ENCODE measurements at regions not wholly inside any gene's neighbourhood (a gene's known extent, or its start where the extent isn't known, plus 50 kb on each side); places are given as distances from the start of the nearest gene placed in this dataset.
"Not testable (repeated sequence)": the region's sequence is repeated elsewhere in the genome, so short reads cannot be mapped to it uniquely, and the experiment has no call there.

DNA sequence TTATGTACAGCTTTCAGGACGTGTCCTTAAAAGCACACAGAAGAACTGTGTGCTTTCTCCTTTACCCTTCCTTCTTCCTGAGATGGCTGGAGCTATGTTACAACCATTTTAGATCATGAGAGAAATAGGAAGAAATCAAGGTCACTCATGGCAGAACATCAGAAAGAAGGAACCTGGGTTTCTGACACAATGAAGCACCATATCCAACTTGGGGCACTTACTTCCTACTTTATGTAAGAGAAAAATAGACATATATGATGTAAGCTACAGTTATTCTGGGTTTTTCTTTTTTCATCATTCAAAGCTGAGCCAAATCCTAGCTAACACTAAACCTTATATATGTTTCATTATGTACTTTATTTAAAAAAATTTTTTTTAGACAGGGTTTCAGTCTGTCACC lies 79.5 kb downstream of the FAM161A start:
- no peak for DNase-seq (ENCODE audit: low read depth, low spot score)

DNA sequence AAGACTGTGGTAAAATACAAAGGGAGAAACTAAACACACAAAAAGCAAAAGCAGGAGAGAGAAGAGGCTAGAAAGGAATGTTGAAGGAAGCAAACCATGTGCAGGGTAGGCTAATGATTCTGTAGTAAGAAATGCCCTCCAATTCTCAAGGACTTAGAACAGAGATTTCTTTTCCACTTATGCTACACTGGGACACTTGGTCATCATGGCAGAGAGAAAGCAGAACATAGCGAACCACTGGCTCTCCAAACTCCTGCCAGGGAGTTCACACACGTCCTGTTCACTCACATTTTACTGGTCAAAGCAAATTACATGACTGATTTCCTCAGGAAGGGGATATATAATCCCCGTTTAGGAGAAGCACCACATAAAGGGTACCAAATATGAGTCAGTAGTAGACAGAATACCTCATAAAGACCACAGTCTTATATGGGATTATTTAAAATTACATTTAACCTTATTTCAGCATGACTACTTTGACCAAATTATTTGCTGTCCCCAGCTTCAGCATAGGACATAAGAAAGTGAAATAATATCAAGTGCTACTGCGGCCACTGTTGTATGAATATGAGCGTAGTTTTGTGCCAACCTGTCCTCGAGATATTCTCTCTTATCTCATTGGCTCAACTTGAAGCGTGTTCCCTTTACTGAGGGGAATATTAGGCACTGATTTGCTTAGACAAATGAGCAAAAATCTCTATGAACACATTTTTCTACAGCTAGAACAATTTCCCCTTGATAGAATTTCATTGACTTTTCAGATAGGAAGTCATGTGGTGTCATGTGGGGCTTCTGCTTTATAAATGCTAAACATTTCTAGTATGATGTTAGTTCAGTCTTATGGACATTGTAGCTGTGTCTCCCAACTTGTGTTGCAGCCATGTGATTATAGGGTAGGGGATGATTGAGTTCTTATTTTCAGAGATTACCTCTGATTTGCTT lies 81.7 kb downstream of the FAM161A start:
- DNase-seq (ENCODE audit: low read depth, low spot score): no peak

DNA sequence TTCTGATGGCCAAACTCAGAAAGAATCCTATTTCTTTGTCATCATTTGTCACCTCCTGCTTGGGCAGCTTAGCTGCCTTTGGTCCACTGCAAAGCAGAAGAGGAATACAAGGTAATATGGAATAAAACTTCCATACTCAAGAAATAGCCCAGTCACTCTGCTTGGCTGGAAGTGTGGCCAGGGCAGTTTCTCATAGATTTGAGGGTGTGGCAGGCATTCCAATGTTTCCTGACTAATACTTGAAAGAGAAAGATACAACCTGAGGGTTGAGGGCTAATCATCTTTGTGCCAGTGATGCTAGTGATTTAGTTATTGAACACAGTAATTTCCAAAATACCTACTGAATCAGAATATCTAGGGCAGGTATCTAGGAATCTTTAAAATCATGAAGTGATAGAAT lies 83.1 kb downstream of the FAM161A start:
- no peak for DNase-seq (ENCODE audit: low read depth, low spot score)

DNA sequence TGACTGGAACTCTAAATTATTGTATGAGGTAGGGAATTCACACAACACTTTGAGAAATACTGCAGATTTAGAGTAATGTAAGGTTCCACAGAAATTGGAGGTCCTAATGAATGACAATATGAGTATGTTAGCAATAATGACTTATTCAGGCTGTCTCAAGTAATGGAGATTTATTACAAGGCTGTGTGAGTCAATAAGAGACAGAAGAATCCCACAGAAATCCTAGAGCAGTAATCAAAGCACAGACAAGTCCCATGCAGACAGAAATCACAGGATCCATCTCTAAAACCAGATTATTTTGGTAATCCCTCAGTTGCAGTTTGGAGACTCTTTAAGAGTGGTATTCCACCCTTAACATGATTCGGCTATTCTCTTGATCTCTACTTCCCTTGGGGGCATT lies 83.6 kb downstream of the FAM161A start:
- no peak for DNase-seq (ENCODE audit: low read depth, low spot score)

DNA sequence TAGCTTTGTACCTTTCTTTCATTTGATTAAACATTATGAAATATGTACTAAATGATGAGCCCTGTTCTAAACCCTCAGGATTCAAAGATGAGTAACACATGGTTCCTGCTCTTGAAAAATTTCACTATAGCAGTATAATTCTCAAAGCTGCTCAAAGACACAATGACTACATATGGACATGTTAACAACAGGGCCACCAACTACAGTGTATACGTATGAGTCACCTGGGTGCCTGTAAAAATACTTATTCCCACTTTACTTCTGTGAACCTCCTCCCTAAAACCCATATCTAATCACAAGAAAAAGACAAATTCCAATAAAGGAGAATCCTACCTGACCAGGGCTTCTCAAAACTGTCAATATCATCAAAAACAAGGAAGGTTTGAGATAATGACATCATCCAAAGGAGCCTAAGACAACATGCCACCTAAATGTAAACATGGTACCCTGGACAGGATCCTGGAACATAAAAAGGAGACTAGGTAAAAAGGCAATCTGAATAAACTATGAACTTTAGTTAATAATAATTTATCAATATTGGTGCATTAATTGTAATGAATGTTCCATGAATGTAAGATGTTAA lies 84.7 kb downstream of the FAM161A start:
- no peak for DNase-seq (ENCODE audit: low read depth, low spot score)

- DNase-seq (ENCODE audit: low read depth, low spot score): peak; percentile 95
Observed at GRCh38 chr2:61764035-61764800, 89.6 kb downstream of the FAM161A start.

GRCh38 chr2:61763605-61764034 lies 90.2 kb downstream of the FAM161A start:
- no peak for DNase-seq (ENCODE audit: low read depth, low spot score)

GRCh38 chr2:61762292-61762691 lies 91.6 kb downstream of the FAM161A start:
- DNase-seq (ENCODE audit: low read depth, low spot score): no peak

- no peak for DNase-seq (ENCODE audit: low read depth, low spot score)
Observed at GRCh38 chr2:61759718-61760117, 94.1 kb downstream of the FAM161A start.

- no peak for DNase-seq (ENCODE audit: low read depth, low spot score)
Observed at GRCh38 chr2:61759005-61759404, 94.9 kb downstream of the FAM161A start.

GRCh38 chr2:61758159-61758558 lies 95.7 kb downstream of the FAM161A start:
- no peak for DNase-seq (ENCODE audit: low read depth, low spot score)

DNA sequence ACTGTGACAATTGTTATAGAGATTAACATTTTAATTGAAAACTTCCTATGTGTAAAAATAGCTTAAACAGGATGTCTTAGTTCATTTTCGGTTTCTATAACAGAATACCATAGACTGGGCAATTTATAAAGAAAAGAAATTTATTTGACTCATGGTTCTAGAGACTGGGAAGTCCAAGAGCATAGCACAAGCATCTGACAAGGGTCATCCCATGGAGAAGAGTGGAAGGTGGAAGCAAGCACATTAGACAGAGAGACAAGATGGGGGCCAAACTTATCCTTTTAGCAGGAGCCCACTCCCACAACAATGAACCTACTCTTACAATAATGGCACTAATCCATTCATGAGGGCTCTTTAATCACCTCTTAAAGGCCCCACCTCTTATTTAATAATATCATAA lies 100.3 kb downstream of the FAM161A start:
- DNase-seq (ENCODE audit: low read depth, low spot score): no peak

DNA sequence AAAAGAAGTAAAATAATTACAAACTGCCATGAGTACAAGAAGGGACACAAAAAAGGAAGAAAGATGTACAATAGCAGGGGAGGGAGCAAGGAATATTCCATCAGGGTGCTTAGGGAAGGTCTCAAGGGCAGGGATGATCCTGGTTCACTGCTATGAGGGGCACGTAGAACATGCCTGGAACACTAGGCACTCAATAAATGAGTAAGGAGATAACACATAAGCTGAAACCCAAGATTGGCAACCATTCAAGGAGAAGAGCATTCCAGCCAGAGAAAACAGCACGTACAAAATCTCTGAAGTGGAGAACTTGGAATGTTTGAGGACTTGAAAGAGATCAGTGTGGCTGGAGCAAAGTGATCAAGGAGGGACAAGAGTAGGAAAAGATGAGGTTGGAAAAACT lies 103.2 kb downstream of the FAM161A start:
- no peak for DNase-seq (ENCODE audit: low read depth, low spot score)

- no peak for DNase-seq (ENCODE audit: low read depth, low spot score)
Observed at GRCh38 chr2:61742955-61743354, 110.9 kb downstream of the FAM161A start.

- no peak for DNase-seq (ENCODE audit: low read depth, low spot score)
Observed at GRCh38 chr2:61737841-61738240, 116.0 kb downstream of the FAM161A start.

DNA sequence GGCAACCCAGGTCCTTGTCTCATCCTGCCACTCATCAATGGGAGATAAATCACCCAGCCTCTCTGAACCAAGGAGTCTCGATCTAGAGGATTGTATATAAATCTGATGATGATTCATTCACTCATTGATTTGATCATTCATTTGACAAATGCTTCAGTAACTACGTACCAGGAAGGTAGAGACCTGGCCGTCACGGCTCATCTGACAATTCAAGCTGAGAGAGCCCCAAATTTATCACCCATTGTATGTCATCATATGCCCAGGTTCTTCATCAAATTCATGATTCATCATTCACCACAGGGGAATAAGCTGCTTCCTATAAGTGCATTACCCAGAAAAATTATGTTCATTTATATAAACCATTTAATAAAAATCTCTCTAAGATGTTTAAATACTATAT lies 116.9 kb downstream of the FAM161A start:
- no peak for DNase-seq (ENCODE audit: low read depth, low spot score)

DNA sequence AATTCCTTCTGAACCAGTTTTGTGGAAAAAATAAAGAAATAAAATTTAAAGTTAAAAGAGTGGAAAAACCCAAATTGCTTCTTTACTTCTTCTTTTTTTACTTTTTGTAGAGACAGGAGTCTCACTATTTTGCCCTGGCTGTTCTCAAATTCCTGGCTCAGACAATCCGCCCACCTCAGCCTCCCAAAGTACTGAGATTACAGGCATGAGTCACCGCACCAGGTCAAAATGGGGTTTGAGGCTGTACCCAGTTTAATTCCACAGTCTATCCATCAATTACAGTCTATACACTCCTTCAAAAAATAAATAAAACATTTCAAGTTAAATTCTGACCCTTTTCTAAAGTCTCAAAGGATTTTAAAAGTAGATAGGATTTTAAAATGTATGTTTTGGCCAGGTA lies 120.3 kb downstream of the FAM161A start:
- DNase-seq (ENCODE audit: low read depth, low spot score): no peak

GRCh38 chr2:61732787-61733186 lies 121.1 kb downstream of the FAM161A start:
- no peak for DNase-seq (ENCODE audit: low read depth, low spot score)

GRCh38 chr2:61727746-61728145 lies 126.1 kb downstream of the FAM161A start:
- no peak for DNase-seq (ENCODE audit: low read depth, low spot score)

- no peak for DNase-seq (ENCODE audit: low read depth, low spot score)
Observed at GRCh38 chr2:61726456-61727209, 127.2 kb downstream of the FAM161A start.

GRCh38 chr2:61723364-61723763 lies 130.5 kb downstream of the FAM161A start:
- DNase-seq (ENCODE audit: low read depth, low spot score): not testable (repeated sequence)

GRCh38 chr2:61722800-61723199 lies 131.1 kb downstream of the FAM161A start:
- DNase-seq (ENCODE audit: low read depth, low spot score): no peak

Data from activated naive CD8-positive, alpha-beta T cell treated with anti-CD3 and anti-CD28 coated beads, Interleukin-2, amount 50 U/mL, for 16 hours (primary cell).